Cerebellar nuclear complex (tissue), 1 donor: ENCODE measurements at regions not wholly inside any gene's neighbourhood (a gene's known extent, or its start where the extent isn't known, plus 50 kb on each side); places are given as distances from the start of the nearest gene placed in this dataset.

Experiments
- DNase-seq, 2 experiments: peaks; one replicate each; lab custom pipeline; 2025; lab: John Stamatoyannopoulos, UW

- no peak for DNase-seq
Observed at GRCh38 chr14:104439625-104440024, 139.9 kb upstream of the C14orf180 start.

GRCh38 chr14:104440297-104440956 lies 139.1 kb upstream of the C14orf180 start:
- no peak for DNase-seq

- no peak for DNase-seq
Observed at GRCh38 chr14:104441275-104442106, 138.1 kb upstream of the C14orf180 start.

- no peak for DNase-seq
Observed at GRCh38 chr14:104442107-104442551, 137.4 kb upstream of the C14orf180 start.

- DNase-seq, result no peak
Observed at GRCh38 chr14:104442631-104443390, 136.8 kb upstream of the C14orf180 start.

- no peak for DNase-seq
Observed at GRCh38 chr14:104443391-104444158, 136.0 kb upstream of the C14orf180 start.

GRCh38 chr14:104444159-104445030 lies 135.2 kb upstream of the C14orf180 start:
- DNase-seq, result no peak

- no peak for DNase-seq
Observed at GRCh38 chr14:104445086-104445485, 134.5 kb upstream of the C14orf180 start.

- no peak for DNase-seq
Observed at GRCh38 chr14:104445832-104446381, 133.7 kb upstream of the C14orf180 start.

GRCh38 chr14:104446611-104447010 lies 133.0 kb upstream of the C14orf180 start:
- no peak for DNase-seq

- no peak for DNase-seq
Observed at GRCh38 chr14:104447750-104448149, 131.8 kb upstream of the C14orf180 start.

GRCh38 chr14:104448321-104448720 lies 131.2 kb upstream of the C14orf180 start:
- no peak for DNase-seq

- DNase-seq, result no peak
Observed at GRCh38 chr14:104448721-104449120, 130.8 kb upstream of the C14orf180 start.

GRCh38 chr14:104450811-104451401 lies 128.7 kb upstream of the C14orf180 start:
- no peak for DNase-seq

- no peak for DNase-seq
Observed at GRCh38 chr14:104451474-104451873, 128.1 kb upstream of the C14orf180 start.

- DNase-seq, result no peak
Observed at GRCh38 chr14:104458845-104459244, 120.7 kb upstream of the C14orf180 start.

- no peak for DNase-seq
Observed at GRCh38 chr14:104460791-104461651, 118.5 kb upstream of the C14orf180 start.

- DNase-seq, result no peak
Observed at GRCh38 chr14:104461676-104462449, 117.7 kb upstream of the C14orf180 start.
